Cerebellar nuclear complex (tissue), 1 donor: ENCODE measurements at regions not wholly inside any gene's neighbourhood (a gene's known extent, or its start where the extent isn't known, plus 50 kb on each side); places are given as distances from the start of the nearest gene placed in this dataset.
"Not testable (repeated sequence)": the region's sequence is repeated elsewhere in the genome, so short reads cannot be mapped to it uniquely, and the experiment has no call there.

Experiments
- DNase-seq, 2 experiments: peaks; one replicate each; lab custom pipeline; 2025; lab: John Stamatoyannopoulos, UW

- DNase-seq: no peak
These were observed 311.5 kb downstream of the SETD4 start for GRCh38 chr21:35748678-35749314.

- no peak for DNase-seq
These were observed 316.8 kb downstream of the SETD4 start for GRCh38 chr21:35743571-35743970.

GRCh38 chr21:35738347-35738961 lies 321.9 kb downstream of the SETD4 start:
- DNase-seq: no peak

- DNase-seq: no peak
These were observed 322.4 kb downstream of the SETD4 start for GRCh38 chr21:35737899-35738346.

- no peak for DNase-seq
These were observed 322.9 kb downstream of the SETD4 start for GRCh38 chr21:35737449-35737848.

- DNase-seq: no peak
These were observed 327.5 kb downstream of the SETD4 start for GRCh38 chr21:35732788-35733187.

- no peak for DNase-seq
These were observed 330.0 kb downstream of the SETD4 start for GRCh38 chr21:35730325-35730724.

GRCh38 chr21:35727830-35728229 lies 332.5 kb downstream of the SETD4 start:
- DNase-seq: no peak

GRCh38 chr21:35724156-35724555 lies 336.2 kb downstream of the SETD4 start:
- DNase-seq: no peak

GRCh38 chr21:35721701-35722100 lies 338.6 kb downstream of the SETD4 start:
- no peak for DNase-seq

- no peak for DNase-seq
These were observed 340.1 kb downstream of the SETD4 start for GRCh38 chr21:35720208-35720731.

- DNase-seq: no peak
These were observed 341.2 kb downstream of the SETD4 start for GRCh38 chr21:35719080-35719479.

GRCh38 chr21:35716876-35717565 lies 343.3 kb downstream of the SETD4 start:
- no peak for DNase-seq

GRCh38 chr21:35713914-35714313 lies 346.4 kb downstream of the SETD4 start:
- DNase-seq: no peak

GRCh38 chr21:35711661-35712060 lies 348.7 kb downstream of the SETD4 start:
- DNase-seq: no peak

- no peak for DNase-seq
These were observed 349.1 kb downstream of the SETD4 start for GRCh38 chr21:35711213-35711612.

GRCh38 chr21:35709990-35710389 lies 350.3 kb downstream of the SETD4 start:
- not testable (repeated sequence) for DNase-seq

GRCh38 chr21:35705888-35706287 lies 354.4 kb downstream of the SETD4 start:
- no peak for DNase-seq

- DNase-seq: no peak
These were observed 355.0 kb downstream of the SETD4 start for GRCh38 chr21:35705237-35705887.

GRCh38 chr21:35703704-35704103 lies 356.6 kb downstream of the SETD4 start:
- no peak for DNase-seq

- no peak for DNase-seq
These were observed 361.0 kb downstream of the SETD4 start for GRCh38 chr21:35699361-35699760.

- no peak for DNase-seq
These were observed 363.0 kb downstream of the SETD4 start for GRCh38 chr21:35697321-35697808.
